Epithelial cell of proximal tubule (primary cell): ENCODE measurements at regions not wholly inside any gene's neighbourhood (a gene's known extent, or its start where the extent isn't known, plus 50 kb on each side); places are given as distances from the start of the nearest gene placed in this dataset.

ENCODE experiments used
- DNase-seq: peaks from one replicate; pipeline ENCODE4 v3.0.0-alpha.2; 2011; ENCODE audit warnings: low read depth
- H3K4me3 ChIP-seq: 2 replicates; pipeline ENCODE4 v1.5.1; 2011; ENCODE audit warnings: low read depth, mild to moderate bottlenecking, low read length
- TF ChIP-seq, protein P1 (sequence below): conservative IDR thresholded peaks from 2 replicates; pipeline ENCODE4 v1.5.1; 2012; ENCODE audit warnings: low read depth, mild to moderate bottlenecking, low read length

DNA sequence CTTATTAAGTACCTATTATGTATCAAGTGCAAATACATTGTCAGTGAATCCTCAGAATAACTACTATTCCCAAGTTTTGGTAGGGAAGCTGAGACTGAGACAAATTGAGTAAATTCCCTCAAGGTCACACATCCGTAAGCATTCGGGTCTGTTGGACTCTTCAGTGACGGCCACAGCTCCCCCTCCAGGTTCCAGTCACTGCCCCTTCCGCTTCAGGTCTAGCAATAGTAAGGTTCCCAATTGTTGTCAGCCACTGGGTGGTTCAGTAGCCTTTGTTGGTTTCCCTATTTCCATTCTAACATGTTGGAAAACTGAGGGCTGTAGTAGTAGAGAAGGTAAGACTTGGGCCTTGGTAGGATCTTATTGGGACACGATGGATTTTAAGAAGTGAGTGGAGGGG, 54.9 kb upstream of the TNRC6B start:
- TF ChIP-seq, protein P1, sequence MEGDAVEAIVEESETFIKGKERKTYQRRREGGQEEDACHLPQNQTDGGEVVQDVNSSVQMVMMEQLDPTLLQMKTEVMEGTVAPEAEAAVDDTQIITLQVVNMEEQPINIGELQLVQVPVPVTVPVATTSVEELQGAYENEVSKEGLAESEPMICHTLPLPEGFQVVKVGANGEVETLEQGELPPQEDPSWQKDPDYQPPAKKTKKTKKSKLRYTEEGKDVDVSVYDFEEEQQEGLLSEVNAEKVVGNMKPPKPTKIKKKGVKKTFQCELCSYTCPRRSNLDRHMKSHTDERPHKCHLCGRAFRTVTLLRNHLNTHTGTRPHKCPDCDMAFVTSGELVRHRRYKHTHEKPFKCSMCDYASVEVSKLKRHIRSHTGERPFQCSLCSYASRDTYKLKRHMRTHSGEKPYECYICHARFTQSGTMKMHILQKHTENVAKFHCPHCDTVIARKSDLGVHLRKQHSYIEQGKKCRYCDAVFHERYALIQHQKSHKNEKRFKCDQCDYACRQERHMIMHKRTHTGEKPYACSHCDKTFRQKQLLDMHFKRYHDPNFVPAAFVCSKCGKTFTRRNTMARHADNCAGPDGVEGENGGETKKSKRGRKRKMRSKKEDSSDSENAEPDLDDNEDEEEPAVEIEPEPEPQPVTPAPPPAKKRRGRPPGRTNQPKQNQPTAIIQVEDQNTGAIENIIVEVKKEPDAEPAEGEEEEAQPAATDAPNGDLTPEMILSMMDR, result no peak
- H3K4me3 ChIP-seq, result no peak overlapping the region
- no peak for DNase-seq

DNA sequence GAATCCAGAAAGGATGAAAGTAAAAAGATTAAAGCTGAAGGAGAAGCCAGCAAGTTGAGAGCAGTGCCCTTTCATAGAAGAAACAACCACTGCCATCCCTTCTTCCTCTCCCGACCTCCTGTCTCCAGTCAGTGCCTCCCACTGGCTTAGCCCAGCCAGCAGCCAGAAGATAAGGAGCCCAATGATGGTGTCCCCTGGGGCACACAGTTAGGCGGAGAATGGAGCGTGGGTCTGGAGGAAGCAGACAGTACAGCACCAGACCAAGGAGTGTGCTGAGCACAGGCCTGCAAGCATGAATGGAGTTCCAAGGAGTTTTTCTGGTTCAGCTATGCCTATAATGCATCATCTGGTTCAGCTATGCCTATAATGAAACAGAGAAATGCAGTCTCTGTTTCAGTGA, 54.3 kb upstream of the TNRC6B start:
- no peak for DNase-seq
- TF ChIP-seq, protein P1, result no peak
- no peak overlapping the region for H3K4me3 ChIP-seq
